ENCODE measurements at regions not wholly inside any gene's neighbourhood (a gene's known extent, or its start where the extent isn't known, plus 50 kb on each side); places are given as distances from the start of the nearest gene placed in this dataset.

GRCh38 chr12:111138016-111138415, 217.6 kb upstream of the MYL2 start:
- CTCF ChIA-PET, result no interaction called here
- H3K9me3 ChIP-seq (ENCODE audit: control extremely low read depth in 1 of 3, control insufficient read depth in 2 of 3, insufficient read depth in 1 of 3, low read length in 2 of 3), result no peaks in the 10 kb centered on the region
- intact Hi-C loops (cut with micrococcal nuclease), result no loop called here
- H3K27ac ChIP-seq (ENCODE audit: low read length in 2 of 2), result no peak overlapping the region
- Mint-ChIP-seq H3K4me3 (no peak overlapping the region), H3K27me3 (peaks cover 39% of the 10 kb centered on the region), H3K9me3 (ENCODE audit: insufficient read depth) (no peaks in the 10 kb centered on the region), H3K4me1 (no peaks in the 10 kb centered on the region), H3K27ac (no peak overlapping the region)
- H3K4me2 ChIP-seq (replicated peaks; ENCODE audit: low read depth, low read length, poor library complexity, severe bottlenecking), result no peak overlapping the region
- ATAC-seq (ENCODE audit: low read depth), result no peak
- POLR2A ChIA-PET, result no interaction called here
- H3K9ac ChIP-seq (ENCODE audit: low read length), result no peak overlapping the region
- peaks cover 0 to 3% (median 1%) of the 10 kb centered on the region in 4 experiments for H3K27me3 ChIP-seq (replicated peaks in 1 of 4; ENCODE audit: control extremely low read depth in 1 of 4, control insufficient read depth in 3 of 4, insufficient read depth in 4 of 4, low read length in 3 of 4)
- TF ChIP-seq EZH2 (IDR thresholded peaks at IDR 0.05; ENCODE audit: borderline replicate concordance, insufficient read depth, low read depth, low read length, poor library complexity, severe bottlenecking) (no peak), CTCF (IDR thresholded peaks at IDR 0.05) (no peak)
- no peaks in the 10 kb centered on the region for H3K36me3 ChIP-seq (replicated peaks in 1 of 2; ENCODE audit: control extremely low read depth in 1 of 2, control insufficient read depth in 1 of 2, extremely low read depth in 1 of 2, insufficient read depth in 2 of 2, low read length in 1 of 2)
- H2AFZ ChIP-seq (ENCODE audit: insufficient read depth, low read depth, low read length, poor library complexity, severe bottlenecking), result no peak overlapping the region
- no peaks in the 10 kb centered on the region for H4K20me1 ChIP-seq (ENCODE audit: control insufficient read depth, insufficient read depth, low read length, poor library complexity, severe bottlenecking)
- no peak for DNase-seq
- WGBS (ENCODE audit: insufficient coverage), result no CpG with 5 or more reads among the region's 8 CpGs
- no peaks in the 10 kb centered on the region for H3K79me2 ChIP-seq (ENCODE audit: control insufficient read depth, insufficient read depth, low read length)
- H3K4me1 ChIP-seq (ENCODE audit: control insufficient read depth in 2 of 2, insufficient read depth in 2 of 2, low read length in 2 of 2), result no peaks in the 10 kb centered on the region
- no peak overlapping the region for H3K4me3 ChIP-seq (ENCODE audit: control extremely low read depth in 1 of 5, extremely low read depth in 1 of 5, insufficient read depth in 1 of 5, low read depth in 2 of 5, low read length in 4 of 5)

- H3K9me3 ChIP-seq (ENCODE audit: control extremely low read depth in 1 of 3, control insufficient read depth in 2 of 3, insufficient read depth in 1 of 3, low read length in 2 of 3), result peaks cover 0 to 6% (median 0%) of the 10 kb centered on the region in 3 donors
- no peak overlapping the region for H3K27ac ChIP-seq (ENCODE audit: low read length in 2 of 2)
- DNase-seq (no peak), ATAC-seq (ENCODE audit: low read depth) (no peak)
- no peak overlapping the region for H2AFZ ChIP-seq (ENCODE audit: insufficient read depth, low read depth, low read length, poor library complexity, severe bottlenecking)
- no peak overlapping the region for H3K9ac ChIP-seq (ENCODE audit: low read length)
- H3K4me3 ChIP-seq (ENCODE audit: control extremely low read depth in 1 of 5, extremely low read depth in 1 of 5, insufficient read depth in 1 of 5, low read depth in 2 of 5, low read length in 4 of 5), result no peak overlapping the region
- intact Hi-C loops (cut with micrococcal nuclease), result no loop called here
- H3K4me2 ChIP-seq (replicated peaks; ENCODE audit: low read depth, low read length, poor library complexity, severe bottlenecking), result no peak overlapping the region
- H3K79me2 ChIP-seq (ENCODE audit: control insufficient read depth, insufficient read depth, low read length), result no peaks in the 10 kb centered on the region
- CTCF ChIA-PET, result no interaction called here
- Mint-ChIP-seq H3K4me3 (no peak overlapping the region), H3K27ac (no peak overlapping the region), H3K27me3 (peaks cover 34% of the 10 kb centered on the region), H3K4me1 (no peaks in the 10 kb centered on the region), H3K9me3 (ENCODE audit: insufficient read depth) (no peaks in the 10 kb centered on the region)
- TF ChIP-seq EZH2 (IDR thresholded peaks at IDR 0.05; ENCODE audit: borderline replicate concordance, insufficient read depth, low read depth, low read length, poor library complexity, severe bottlenecking) (no peak), CTCF (IDR thresholded peaks at IDR 0.05) (no peak)
- H4K20me1 ChIP-seq (ENCODE audit: control insufficient read depth, insufficient read depth, low read length, poor library complexity, severe bottlenecking), result no peaks in the 10 kb centered on the region
- POLR2A ChIA-PET, result no interaction called here
- no peaks in the 10 kb centered on the region for H3K36me3 ChIP-seq (replicated peaks in 1 of 2; ENCODE audit: control extremely low read depth in 1 of 2, control insufficient read depth in 1 of 2, extremely low read depth in 1 of 2, insufficient read depth in 2 of 2, low read length in 1 of 2)
- no peaks in the 10 kb centered on the region for H3K4me1 ChIP-seq (ENCODE audit: control insufficient read depth in 2 of 2, insufficient read depth in 2 of 2, low read length in 2 of 2)
- H3K27me3 ChIP-seq (replicated peaks in 1 of 4; ENCODE audit: control extremely low read depth in 1 of 4, control insufficient read depth in 3 of 4, insufficient read depth in 4 of 4, low read length in 3 of 4), result peaks cover 0 to 3% (median 1%) of the 10 kb centered on the region in 4 experiments
- 100% methylated on average over 3 of the region's 5 CpGs for WGBS (ENCODE audit: insufficient coverage)
These were observed 215.0 kb upstream of the MYL2 start for GRCh38 chr12:111135293-111135832.
